ENCODE measurements at regions not wholly inside any gene's neighbourhood (a gene's known extent, or its start where the extent isn't known, plus 50 kb on each side); places are given as distances from the start of the nearest gene placed in this dataset. TPM values are rescaled to one million over a fixed set of nuclear protein-coding genes. Genes with fewer than 3 reads are reported as not detected.
"Not testable (repeated sequence)": the region's sequence is repeated elsewhere in the genome, so short reads cannot be mapped to it uniquely, and the experiment has no call there.

GRCh38 chr5:87210743-87211142 is 56.9 kb upstream of the RASA1 start:
- Histone ChIP-seq H3K27me3 (ENCODE audit: control insufficient read depth in 3 of 3, insufficient read depth in 3 of 3, low read length in 3 of 3) (no peaks in the 10 kb centered on the region), H3K9me3 (ENCODE audit: control insufficient read depth in 3 of 3, low read length in 3 of 3) (no peaks in the 10 kb centered on the region), H3K4me3 (ENCODE audit: low read length in 3 of 3) (no peak overlapping the region), H3K4me1 (ENCODE audit: control insufficient read depth in 3 of 3, insufficient read depth in 3 of 3, low read length in 3 of 3) (no peaks in the 10 kb centered on the region), H3K9ac (ENCODE audit: low read depth in 1 of 3, low read length in 3 of 3) (no peak overlapping the region), H3K27ac (ENCODE audit: low read depth, low read length) (no peak overlapping the region), H3K36me3 (ENCODE audit: control insufficient read depth in 3 of 3, insufficient read depth in 3 of 3, low read length in 3 of 3) (no peaks in the 10 kb centered on the region)

- no peak overlapping the region for H3K4me3 ChIP-seq (ENCODE audit: low read length in 3 of 3)
- H3K27ac ChIP-seq (ENCODE audit: low read depth, low read length): no peak overlapping the region
- no peaks in the 10 kb centered on the region for H3K27me3 ChIP-seq (ENCODE audit: control insufficient read depth in 3 of 3, insufficient read depth in 3 of 3, low read length in 3 of 3)
- H3K9ac ChIP-seq (ENCODE audit: low read depth in 1 of 3, low read length in 3 of 3): no peak overlapping the region
- H3K4me1 ChIP-seq (ENCODE audit: control insufficient read depth in 3 of 3, insufficient read depth in 3 of 3, low read length in 3 of 3): no peaks in the 10 kb centered on the region
- no peaks in the 10 kb centered on the region for H3K36me3 ChIP-seq (ENCODE audit: control insufficient read depth in 3 of 3, insufficient read depth in 3 of 3, low read length in 3 of 3)
- no peaks in the 10 kb centered on the region for H3K9me3 ChIP-seq (ENCODE audit: control insufficient read depth in 3 of 3, low read length in 3 of 3)
These were observed 56.0 kb upstream of the RASA1 start for GRCh38 chr5:87211676-87212075.

GRCh38 chr5:87212183-87212582 is 55.5 kb upstream of the RASA1 start:
- H3K4me3 ChIP-seq (ENCODE audit: low read length in 3 of 3); H3K9me3 ChIP-seq (ENCODE audit: control insufficient read depth in 3 of 3, low read length in 3 of 3); H3K9ac ChIP-seq (ENCODE audit: low read depth in 1 of 3, low read length in 3 of 3); H3K27ac ChIP-seq (ENCODE audit: low read depth, low read length); H3K27me3 ChIP-seq (ENCODE audit: control insufficient read depth in 3 of 3, insufficient read depth in 3 of 3, low read length in 3 of 3); H3K4me1 ChIP-seq (ENCODE audit: control insufficient read depth in 3 of 3, insufficient read depth in 3 of 3, low read length in 3 of 3); H3K36me3 ChIP-seq (ENCODE audit: control insufficient read depth in 3 of 3, insufficient read depth in 3 of 3, low read length in 3 of 3): not testable (repeated sequence)

- not testable (repeated sequence) for H3K27me3 ChIP-seq (ENCODE audit: control insufficient read depth in 3 of 3, insufficient read depth in 3 of 3, low read length in 3 of 3); H3K4me3 ChIP-seq (ENCODE audit: low read length in 3 of 3); H3K9me3 ChIP-seq (ENCODE audit: control insufficient read depth in 3 of 3, low read length in 3 of 3); H3K4me1 ChIP-seq (ENCODE audit: control insufficient read depth in 3 of 3, insufficient read depth in 3 of 3, low read length in 3 of 3); H3K9ac ChIP-seq (ENCODE audit: low read depth in 1 of 3, low read length in 3 of 3); H3K27ac ChIP-seq (ENCODE audit: low read depth, low read length); H3K36me3 ChIP-seq (ENCODE audit: control insufficient read depth in 3 of 3, insufficient read depth in 3 of 3, low read length in 3 of 3)
These were observed 50.2 kb upstream of the RASA1 start for GRCh38 chr5:87217480-87217879.

Small RNA genes in the stretch of these regions (small RNA-seq; reads per million reads assigned to genes)
- gene MIR4280 (not detected), gene RN7SKP34 (not detected)

Measured in skeletal muscle tissue (tissue), 4 donors.